ENCODE measurements at regions not wholly inside any gene's neighbourhood (a gene's known extent, or its start where the extent isn't known, plus 50 kb on each side); places are given as distances from the start of the nearest gene placed in this dataset.

DNA sequence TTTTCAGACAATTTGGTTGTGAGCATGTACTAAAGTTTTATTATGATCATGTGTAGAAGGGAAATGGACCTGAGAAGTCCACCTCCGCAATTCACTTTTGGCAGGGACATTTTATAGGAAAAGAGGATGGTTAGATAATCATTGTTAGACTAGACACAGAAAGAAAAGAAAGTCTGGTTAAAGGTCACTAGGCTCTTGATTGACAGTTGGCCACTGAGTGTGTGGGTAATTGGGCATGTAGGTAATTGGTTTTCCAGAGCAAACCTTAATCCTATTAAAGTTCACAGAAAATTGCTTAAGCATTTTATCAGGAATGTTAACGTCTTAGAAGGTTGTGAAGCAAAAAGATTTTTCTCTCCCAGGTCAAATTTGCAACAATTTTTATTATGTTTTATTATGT is 158.5 kb upstream of the CLINT1 start:
- TF ChIP-seq, protein P1, sequence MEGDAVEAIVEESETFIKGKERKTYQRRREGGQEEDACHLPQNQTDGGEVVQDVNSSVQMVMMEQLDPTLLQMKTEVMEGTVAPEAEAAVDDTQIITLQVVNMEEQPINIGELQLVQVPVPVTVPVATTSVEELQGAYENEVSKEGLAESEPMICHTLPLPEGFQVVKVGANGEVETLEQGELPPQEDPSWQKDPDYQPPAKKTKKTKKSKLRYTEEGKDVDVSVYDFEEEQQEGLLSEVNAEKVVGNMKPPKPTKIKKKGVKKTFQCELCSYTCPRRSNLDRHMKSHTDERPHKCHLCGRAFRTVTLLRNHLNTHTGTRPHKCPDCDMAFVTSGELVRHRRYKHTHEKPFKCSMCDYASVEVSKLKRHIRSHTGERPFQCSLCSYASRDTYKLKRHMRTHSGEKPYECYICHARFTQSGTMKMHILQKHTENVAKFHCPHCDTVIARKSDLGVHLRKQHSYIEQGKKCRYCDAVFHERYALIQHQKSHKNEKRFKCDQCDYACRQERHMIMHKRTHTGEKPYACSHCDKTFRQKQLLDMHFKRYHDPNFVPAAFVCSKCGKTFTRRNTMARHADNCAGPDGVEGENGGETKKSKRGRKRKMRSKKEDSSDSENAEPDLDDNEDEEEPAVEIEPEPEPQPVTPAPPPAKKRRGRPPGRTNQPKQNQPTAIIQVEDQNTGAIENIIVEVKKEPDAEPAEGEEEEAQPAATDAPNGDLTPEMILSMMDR (IDR thresholded peaks at IDR 0.05), result no peak
- no peak for TF ChIP-seq POLR2A (IDR thresholded peaks at IDR 0.05)
